ENCODE measurements at regions not wholly inside any gene's neighbourhood (a gene's known extent, or its start where the extent isn't known, plus 50 kb on each side); places are given as distances from the start of the nearest gene placed in this dataset.

- Histone ChIP-seq H3K4me3 (ENCODE audit: low read depth, low read length, poor library complexity, severe bottlenecking) (no peak overlapping the region), H3K27ac (ENCODE audit: low read depth, low read length, poor library complexity, severe bottlenecking) (no peak overlapping the region), H3K36me3 (ENCODE audit: insufficient read depth, low read length, poor library complexity, severe bottlenecking) (no peaks in the 10 kb centered on the region), H3K27me3 (replicated peaks; ENCODE audit: insufficient read depth, low read depth, low read length, poor library complexity) (no peaks in the 10 kb centered on the region), H3K9me3 (ENCODE audit: low read depth, low read length, poor library complexity, severe bottlenecking) (no peaks in the 10 kb centered on the region), H3K4me1 (ENCODE audit: insufficient read depth, low read length, poor library complexity, severe bottlenecking) (no peaks in the 10 kb centered on the region)
- no TSS peak for BruUV-seq (replicated peaks)
- POLR2A ChIA-PET (ENCODE audit: low non-redundant PET): no interaction called here
- no peak for DNase-seq (ENCODE audit: low spot score)
- TF ChIP-seq CTCF (conservative IDR thresholded peaks at IDR 0.05; ENCODE audit: low read depth, low read length) (no peak), EZH2 (IDR thresholded peaks at IDR 0.05; ENCODE audit: borderline replicate concordance, low read depth, low read length, poor library complexity, severe bottlenecking) (no peak)
- intact Hi-C loops (cut with micrococcal nuclease; ENCODE audit: unreplicated experiment): no loop called here
- CTCF ChIA-PET: no interaction called here
Observed at GRCh38 chr11:109071262-109071661, 350.7 kb upstream of the C11orf87 start.

GRCh38 chr11:109071712-109072524, 350.1 kb upstream of the C11orf87 start:
- CTCF ChIA-PET: no interaction called here
- TF ChIP-seq EZH2 (IDR thresholded peaks at IDR 0.05; ENCODE audit: borderline replicate concordance, low read depth, low read length, poor library complexity, severe bottlenecking): no peak
- no peak for TF ChIP-seq CTCF (conservative IDR thresholded peaks at IDR 0.05; ENCODE audit: low read depth, low read length)
- POLR2A ChIA-PET (ENCODE audit: low non-redundant PET): no interaction called here
- DNase-seq (ENCODE audit: low spot score): no peak
- Histone ChIP-seq H3K27ac (ENCODE audit: low read depth, low read length, poor library complexity, severe bottlenecking) (no peak overlapping the region), H3K9me3 (ENCODE audit: low read depth, low read length, poor library complexity, severe bottlenecking) (no peaks in the 10 kb centered on the region), H3K4me3 (ENCODE audit: low read depth, low read length, poor library complexity, severe bottlenecking) (no peak overlapping the region), H3K27me3 (replicated peaks; ENCODE audit: insufficient read depth, low read depth, low read length, poor library complexity) (no peaks in the 10 kb centered on the region), H3K4me1 (ENCODE audit: insufficient read depth, low read length, poor library complexity, severe bottlenecking) (no peaks in the 10 kb centered on the region), H3K36me3 (ENCODE audit: insufficient read depth, low read length, poor library complexity, severe bottlenecking) (no peaks in the 10 kb centered on the region)
- intact Hi-C loops (cut with micrococcal nuclease; ENCODE audit: unreplicated experiment): no loop called here
- BruUV-seq (replicated peaks): no TSS peak

GRCh38 chr11:109073032-109073822, 348.8 kb upstream of the C11orf87 start:
- no peak for DNase-seq (ENCODE audit: low spot score)
- Histone ChIP-seq H3K27ac (ENCODE audit: low read depth, low read length, poor library complexity, severe bottlenecking) (no peak overlapping the region), H3K9me3 (ENCODE audit: low read depth, low read length, poor library complexity, severe bottlenecking) (no peaks in the 10 kb centered on the region), H3K36me3 (ENCODE audit: insufficient read depth, low read length, poor library complexity, severe bottlenecking) (no peaks in the 10 kb centered on the region), H3K27me3 (replicated peaks; ENCODE audit: insufficient read depth, low read depth, low read length, poor library complexity) (no peaks in the 10 kb centered on the region), H3K4me3 (ENCODE audit: low read depth, low read length, poor library complexity, severe bottlenecking) (no peak overlapping the region), H3K4me1 (ENCODE audit: insufficient read depth, low read length, poor library complexity, severe bottlenecking) (no peaks in the 10 kb centered on the region)
- no peak for TF ChIP-seq EZH2 (IDR thresholded peaks at IDR 0.05; ENCODE audit: borderline replicate concordance, low read depth, low read length, poor library complexity, severe bottlenecking)
- TF ChIP-seq CTCF (conservative IDR thresholded peaks at IDR 0.05; ENCODE audit: low read depth, low read length): no peak
- CTCF ChIA-PET: no interaction called here
- POLR2A ChIA-PET (ENCODE audit: low non-redundant PET): no interaction called here
- intact Hi-C loops (cut with micrococcal nuclease; ENCODE audit: unreplicated experiment): no loop called here
- BruUV-seq (replicated peaks): no TSS peak

All from A673 (cell line).